ENCODE measurements at regions not wholly inside any gene's neighbourhood (a gene's known extent, or its start where the extent isn't known, plus 50 kb on each side); places are given as distances from the start of the nearest gene placed in this dataset.
A peak's percentile ranks its signal among the peaks of the same experiment; 100 is the strongest.

- Histone ChIP-seq H3K9ac (ENCODE audit: low read length) (no peak overlapping the region), H3K9me2 (ENCODE audit: insufficient read depth, low read length) (no peaks in the 10 kb centered on the region), H3F3A (ENCODE audit: insufficient read depth, low read length, poor library complexity, severe bottlenecking) (no peaks in the 10 kb centered on the region), H3K4me2 (ENCODE audit: low read length) (no peak overlapping the region), H3K27me3 (ENCODE audit: insufficient read depth, low read depth, low read length) (no peaks in the 10 kb centered on the region), H3K36me3 (ENCODE audit: insufficient read depth, low read length) (no peaks in the 10 kb centered on the region), H3K4me3 (ENCODE audit: low read length) (no peak overlapping the region), H2AFZ (ENCODE audit: low read depth, low read length) (no peak overlapping the region), H3K9me3 (ENCODE audit: low read length) (no peaks in the 10 kb centered on the region), H3K27ac (ENCODE audit: low read length) (no peak overlapping the region), H4K20me1 (ENCODE audit: insufficient read depth) (no peaks in the 10 kb centered on the region), H3K79me2 (replicated peaks; ENCODE audit: insufficient read depth, low read length) (no peaks in the 10 kb centered on the region)
- TF ChIP-seq EZH2 (IDR thresholded peaks at IDR 0.05; ENCODE audit: borderline replicate concordance, insufficient read depth, low read length, poor library complexity, severe bottlenecking) (no peak), REST (IDR thresholded peaks at IDR 0.05; ENCODE audit: borderline replicate concordance) (no peak), EP300 (conservative IDR thresholded peaks at IDR 0.05; ENCODE audit: poor library complexity, severe bottlenecking) (no peak), CTCF (IDR thresholded peaks at IDR 0.05; ENCODE audit: poor library complexity, severe bottlenecking) (no peak), TAF1 (IDR thresholded peaks at IDR 0.05; ENCODE audit: low read depth) (no peak), SMC3 (conservative IDR thresholded peaks at IDR 0.05; ENCODE audit: poor library complexity) (no peak), POLR2AphosphoS5 (IDR thresholded peaks at IDR 0.05) (no peak), MXI1 (conservative IDR thresholded peaks at IDR 0.05; ENCODE audit: poor library complexity, severe bottlenecking) (no peak), RAD21 (conservative IDR thresholded peaks at IDR 0.05) (no peak)
Observed at GRCh38 chr5:2538169-2538568, 213.3 kb downstream of the IRX2 start.

- TF ChIP-seq REST (IDR thresholded peaks at IDR 0.05; ENCODE audit: borderline replicate concordance): no peak
- no peak for TF ChIP-seq EZH2 (IDR thresholded peaks at IDR 0.05; ENCODE audit: borderline replicate concordance, insufficient read depth, low read length, poor library complexity, severe bottlenecking)
- TF ChIP-seq EP300 (conservative IDR thresholded peaks at IDR 0.05; ENCODE audit: poor library complexity, severe bottlenecking): no peak
- TF ChIP-seq RAD21 (conservative IDR thresholded peaks at IDR 0.05): no peak
- no peak for TF ChIP-seq MXI1 (conservative IDR thresholded peaks at IDR 0.05; ENCODE audit: poor library complexity, severe bottlenecking)
- no peak for TF ChIP-seq SMC3 (conservative IDR thresholded peaks at IDR 0.05; ENCODE audit: poor library complexity)
- no peak for TF ChIP-seq TAF1 (IDR thresholded peaks at IDR 0.05; ENCODE audit: low read depth)
- no peak for TF ChIP-seq POLR2AphosphoS5 (IDR thresholded peaks at IDR 0.05)
- no peak for TF ChIP-seq CTCF (IDR thresholded peaks at IDR 0.05; ENCODE audit: poor library complexity, severe bottlenecking)
- no peaks in the 10 kb centered on the region for H3K79me2 ChIP-seq (replicated peaks; ENCODE audit: insufficient read depth, low read length)
- H3K27ac ChIP-seq (ENCODE audit: low read length): peak overlapping the region; percentile 44
- H3K4me2 ChIP-seq (ENCODE audit: low read length): no peak overlapping the region
- H3F3A ChIP-seq (ENCODE audit: insufficient read depth, low read length, poor library complexity, severe bottlenecking): no peaks in the 10 kb centered on the region
- H3K27me3 ChIP-seq (ENCODE audit: insufficient read depth, low read depth, low read length): no peaks in the 10 kb centered on the region
- no peaks in the 10 kb centered on the region for H3K36me3 ChIP-seq (ENCODE audit: insufficient read depth, low read length)
- no peak overlapping the region for H2AFZ ChIP-seq (ENCODE audit: low read depth, low read length)
- H3K9me3 ChIP-seq (ENCODE audit: low read length): no peaks in the 10 kb centered on the region
- no peaks in the 10 kb centered on the region for H4K20me1 ChIP-seq (ENCODE audit: insufficient read depth)
- H3K9ac ChIP-seq (ENCODE audit: low read length): no peak overlapping the region
- peak overlapping the region; percentile 44 for H3K4me3 ChIP-seq (ENCODE audit: low read length)
- H3K9me2 ChIP-seq (ENCODE audit: insufficient read depth, low read length): no peaks in the 10 kb centered on the region
Observed at GRCh38 chr5:2537378-2538145, 213.9 kb downstream of the IRX2 start.

Measured in neural cell (in vitro differentiated cells).